ENCODE measurements at regions not wholly inside any gene's neighbourhood (a gene's known extent, or its start where the extent isn't known, plus 50 kb on each side); places are given as distances from the start of the nearest gene placed in this dataset.

- no peak for TF ChIP-seq CTCF (IDR thresholded peaks at IDR 0.05)
- no peak overlapping the region for H3K27ac ChIP-seq
Measured at GRCh38 chr6:155830531-155830930, 374.9 kb upstream of the NOX3 start.

GRCh38 chr6:155829646-155830045 lies 374.0 kb upstream of the NOX3 start:
- no peak for TF ChIP-seq CTCF (IDR thresholded peaks at IDR 0.05)
- H3K36me3 ChIP-seq (ENCODE audit: control insufficient read depth, insufficient read depth, low read length) = no peaks in the 10 kb centered on the region
- no peaks in the 10 kb centered on the region for H3K27me3 ChIP-seq (ENCODE audit: control insufficient read depth, insufficient read depth, low read length)
- no peak overlapping the region for H3K4me3 ChIP-seq (ENCODE audit: low read depth, low read length)
- H2AFZ ChIP-seq = no peak overlapping the region
- no peaks in the 10 kb centered on the region for H3K4me1 ChIP-seq
- H3K27ac ChIP-seq = no peak overlapping the region
- H3K4me2 ChIP-seq (ENCODE audit: low read length) = no peak overlapping the region
- H3K9ac ChIP-seq = no peak overlapping the region
- H3K79me2 ChIP-seq = no peaks in the 10 kb centered on the region
- no peaks in the 10 kb centered on the region for H3K9me3 ChIP-seq (ENCODE audit: control insufficient read depth, low read length)

More at GRCh38 chr6:155830531-155830930, 374.9 kb upstream of the NOX3 start:
- no peaks in the 10 kb centered on the region for H3K9me3 ChIP-seq (ENCODE audit: control insufficient read depth, low read length)
- no peaks in the 10 kb centered on the region for H3K36me3 ChIP-seq (ENCODE audit: control insufficient read depth, insufficient read depth, low read length)
- no peak overlapping the region for H3K4me2 ChIP-seq (ENCODE audit: low read length)
- no peaks in the 10 kb centered on the region for H3K79me2 ChIP-seq
- no peak overlapping the region for H2AFZ ChIP-seq
- no peaks in the 10 kb centered on the region for H3K4me1 ChIP-seq
- no peak overlapping the region for H3K4me3 ChIP-seq (ENCODE audit: low read depth, low read length)
- H3K27me3 ChIP-seq (ENCODE audit: control insufficient read depth, insufficient read depth, low read length) = no peaks in the 10 kb centered on the region
- no peak overlapping the region for H3K9ac ChIP-seq

- no peak overlapping the region for H3K9ac ChIP-seq
- no peaks in the 10 kb centered on the region for H3K27me3 ChIP-seq (ENCODE audit: control insufficient read depth, insufficient read depth, low read length)
- H3K36me3 ChIP-seq (ENCODE audit: control insufficient read depth, insufficient read depth, low read length) = no peaks in the 10 kb centered on the region
- no peak for TF ChIP-seq CTCF (IDR thresholded peaks at IDR 0.05)
- H3K27ac ChIP-seq = no peak overlapping the region
- H3K79me2 ChIP-seq = no peaks in the 10 kb centered on the region
- no peak overlapping the region for H2AFZ ChIP-seq
- no peak overlapping the region for H3K4me2 ChIP-seq (ENCODE audit: low read length)
- H3K4me3 ChIP-seq (ENCODE audit: low read depth, low read length) = no peak overlapping the region
- no peaks in the 10 kb centered on the region for H3K9me3 ChIP-seq (ENCODE audit: control insufficient read depth, low read length)
- no peaks in the 10 kb centered on the region for H3K4me1 ChIP-seq
Measured at GRCh38 chr6:155828989-155829388, 373.4 kb upstream of the NOX3 start.

- Histone ChIP-seq H3K27ac (no peak overlapping the region), H3K4me2 (ENCODE audit: low read length) (no peak overlapping the region), H3K79me2 (no peaks in the 10 kb centered on the region), H3K27me3 (ENCODE audit: control insufficient read depth, insufficient read depth, low read length) (no peaks in the 10 kb centered on the region), H3K36me3 (ENCODE audit: control insufficient read depth, insufficient read depth, low read length) (no peaks in the 10 kb centered on the region), H3K9ac (no peak overlapping the region), H3K4me1 (no peaks in the 10 kb centered on the region), H3K9me3 (ENCODE audit: control insufficient read depth, low read length) (no peaks in the 10 kb centered on the region), H2AFZ (no peak overlapping the region), H3K4me3 (ENCODE audit: low read depth, low read length) (no peak overlapping the region)
- TF ChIP-seq CTCF (IDR thresholded peaks at IDR 0.05) = no peak
Measured at GRCh38 chr6:155818698-155819097, 363.1 kb upstream of the NOX3 start.

GRCh38 chr6:155813548-155813947 lies 357.9 kb upstream of the NOX3 start:
- Histone ChIP-seq H2AFZ (no peak overlapping the region), H3K4me1 (no peaks in the 10 kb centered on the region), H3K4me3 (ENCODE audit: low read depth, low read length) (no peak overlapping the region), H3K4me2 (ENCODE audit: low read length) (no peak overlapping the region), H3K9me3 (ENCODE audit: control insufficient read depth, low read length) (no peaks in the 10 kb centered on the region), H3K79me2 (no peaks in the 10 kb centered on the region), H3K36me3 (ENCODE audit: control insufficient read depth, insufficient read depth, low read length) (no peaks in the 10 kb centered on the region), H3K9ac (no peak overlapping the region), H3K27ac (no peak overlapping the region), H3K27me3 (ENCODE audit: control insufficient read depth, insufficient read depth, low read length) (no peaks in the 10 kb centered on the region)
- no peak for TF ChIP-seq CTCF (IDR thresholded peaks at IDR 0.05)
